ENCODE measurements at regions not wholly inside any gene's neighbourhood (a gene's known extent, or its start where the extent isn't known, plus 50 kb on each side); places are given as distances from the start of the nearest gene placed in this dataset.
"Not testable (repeated sequence)": the region's sequence is repeated elsewhere in the genome, so short reads cannot be mapped to it uniquely, and the experiment has no call there.

DNA sequence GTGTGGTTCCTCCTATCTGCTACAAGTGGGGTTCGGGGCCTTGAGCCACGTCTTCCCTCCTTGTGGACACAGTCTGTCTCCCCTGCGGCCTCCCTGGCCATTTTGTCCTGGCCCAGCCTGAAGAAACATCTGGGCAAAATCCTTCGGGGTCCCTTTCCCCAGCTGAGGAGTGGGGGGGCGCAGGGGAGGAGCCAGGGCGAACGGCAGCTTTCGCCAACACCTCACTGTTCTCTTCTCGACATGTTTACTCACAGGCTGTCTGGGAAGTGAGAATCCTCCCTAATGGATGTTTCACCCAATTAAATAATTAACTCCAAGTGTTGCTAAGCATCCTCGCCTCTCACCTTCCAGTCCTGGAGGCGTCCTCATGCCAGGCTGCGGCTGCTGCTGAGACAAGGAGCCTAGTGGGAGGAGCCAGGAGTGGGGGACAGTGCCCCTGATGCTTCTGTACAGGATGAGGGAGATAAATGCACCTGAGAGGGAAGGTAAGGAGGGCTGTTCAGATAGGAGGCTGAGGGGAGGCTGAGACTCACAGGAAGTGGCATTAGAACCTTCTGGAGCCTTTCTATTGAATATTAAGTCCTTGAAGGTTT, 72.4 kb upstream of the PLGLB1 start:
- TF ChIP-seq, protein P1, sequence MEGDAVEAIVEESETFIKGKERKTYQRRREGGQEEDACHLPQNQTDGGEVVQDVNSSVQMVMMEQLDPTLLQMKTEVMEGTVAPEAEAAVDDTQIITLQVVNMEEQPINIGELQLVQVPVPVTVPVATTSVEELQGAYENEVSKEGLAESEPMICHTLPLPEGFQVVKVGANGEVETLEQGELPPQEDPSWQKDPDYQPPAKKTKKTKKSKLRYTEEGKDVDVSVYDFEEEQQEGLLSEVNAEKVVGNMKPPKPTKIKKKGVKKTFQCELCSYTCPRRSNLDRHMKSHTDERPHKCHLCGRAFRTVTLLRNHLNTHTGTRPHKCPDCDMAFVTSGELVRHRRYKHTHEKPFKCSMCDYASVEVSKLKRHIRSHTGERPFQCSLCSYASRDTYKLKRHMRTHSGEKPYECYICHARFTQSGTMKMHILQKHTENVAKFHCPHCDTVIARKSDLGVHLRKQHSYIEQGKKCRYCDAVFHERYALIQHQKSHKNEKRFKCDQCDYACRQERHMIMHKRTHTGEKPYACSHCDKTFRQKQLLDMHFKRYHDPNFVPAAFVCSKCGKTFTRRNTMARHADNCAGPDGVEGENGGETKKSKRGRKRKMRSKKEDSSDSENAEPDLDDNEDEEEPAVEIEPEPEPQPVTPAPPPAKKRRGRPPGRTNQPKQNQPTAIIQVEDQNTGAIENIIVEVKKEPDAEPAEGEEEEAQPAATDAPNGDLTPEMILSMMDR (optimal IDR thresholded peaks at IDR 0.05 in 1 of 3, IDR thresholded peaks at IDR 0.05 in 1 of 3, conservative IDR thresholded peaks at IDR 0.05 in 1 of 3; ENCODE audit: extremely low read depth in 1 of 3, insufficient read depth in 2 of 3, low read length in 3 of 3): not testable (repeated sequence)
- not testable (repeated sequence) for TF ChIP-seq EZH2 (IDR thresholded peaks at IDR 0.05; ENCODE audit: low read length)
